Mammary epithelial cell (primary cell): ENCODE measurements at regions not wholly inside any gene's neighbourhood (a gene's known extent, or its start where the extent isn't known, plus 50 kb on each side); places are given as distances from the start of the nearest gene placed in this dataset.

ENCODE experiments used
- CTCF ChIP-seq, 2 donors: IDR thresholded peaks in 1 of 2; conservative IDR thresholded peaks in 1 of 2; 2 replicates each; pipeline ENCODE4 v1.5.1; 2011 to 2012; ENCODE audit warnings: inconsistent platforms in 2 of 2, low read length in 2 of 2, mild to moderate bottlenecking in 2 of 2, control low read depth in 1 of 2, low read depth in 1 of 2; ENCODE audit not compliant: insufficient read depth in 1 of 2; ENCODE audit errors: extremely low read depth in 1 of 2
- EZH2 ChIP-seq: IDR thresholded peaks from 2 replicates; pipeline ENCODE4 v1.6.1; 2012; ENCODE audit warnings: low read length, inconsistent platforms, borderline replicate concordance

- TF ChIP-seq CTCF (conservative IDR thresholded peaks at IDR 0.05 in 1 of 2, IDR thresholded peaks at IDR 0.05 in 1 of 2; ENCODE audit: extremely low read depth in 1 of 2, insufficient read depth in 1 of 2, low read depth in 1 of 2, low read length in 2 of 2) (peak; percentile 62 to 70), EZH2 (no peak)
Observed at GRCh38 chr2:196453613-196454047, 185.9 kb upstream of the CCDC150 start.
